Endothelial cell (in vitro differentiated cells): ENCODE measurements at regions not wholly inside any gene's neighbourhood (a gene's known extent, or its start where the extent isn't known, plus 50 kb on each side); places are given as distances from the start of the nearest gene placed in this dataset.

Experiments
- DNase-seq: peaks from one replicate; pipeline ENCODE4 v3.0.0; 2021; ENCODE audit warnings: low spot score
- H3K27ac Mint-ChIP-seq: one replicate; pipeline ENCODE4 v1.8.0; 2021; ENCODE audit warnings: mixed read lengths, inconsistent platforms; ENCODE audit not compliant: unreplicated experiment
- H3K27me3 Mint-ChIP-seq: one replicate; pipeline ENCODE4 v1.8.0; 2021; ENCODE audit warnings: mild to moderate bottlenecking, moderate library complexity, mixed read lengths, inconsistent platforms; ENCODE audit not compliant: unreplicated experiment
- H3K36me3 Mint-ChIP-seq: one replicate; pipeline ENCODE4 v1.8.0; 2021; ENCODE audit warnings: mild to moderate bottlenecking, low read depth, mixed read lengths, inconsistent platforms; ENCODE audit not compliant: unreplicated experiment
- H3K4me1 Mint-ChIP-seq: one replicate; pipeline ENCODE4 v1.8.0; 2021; ENCODE audit warnings: mild to moderate bottlenecking, mixed read lengths, inconsistent platforms; ENCODE audit not compliant: unreplicated experiment
- H3K4me3 Mint-ChIP-seq: one replicate; pipeline ENCODE4 v1.8.0; 2021; ENCODE audit warnings: mild to moderate bottlenecking, mixed read lengths, inconsistent platforms; ENCODE audit not compliant: unreplicated experiment
- H3K9me3 Mint-ChIP-seq: one replicate; pipeline ENCODE4 v1.8.0; 2021; ENCODE audit warnings: mixed read lengths, inconsistent platforms; ENCODE audit not compliant: unreplicated experiment
- TF ChIP-seq, protein P1 (sequence below): fragments of 200-600 bp; sonication (generic); IDR thresholded peaks from one replicate; pipeline ENCODE4 v1.5.0; 2021; ENCODE audit warnings: antibody characterized with exemption; ENCODE audit not compliant: unreplicated experiment

DNA sequence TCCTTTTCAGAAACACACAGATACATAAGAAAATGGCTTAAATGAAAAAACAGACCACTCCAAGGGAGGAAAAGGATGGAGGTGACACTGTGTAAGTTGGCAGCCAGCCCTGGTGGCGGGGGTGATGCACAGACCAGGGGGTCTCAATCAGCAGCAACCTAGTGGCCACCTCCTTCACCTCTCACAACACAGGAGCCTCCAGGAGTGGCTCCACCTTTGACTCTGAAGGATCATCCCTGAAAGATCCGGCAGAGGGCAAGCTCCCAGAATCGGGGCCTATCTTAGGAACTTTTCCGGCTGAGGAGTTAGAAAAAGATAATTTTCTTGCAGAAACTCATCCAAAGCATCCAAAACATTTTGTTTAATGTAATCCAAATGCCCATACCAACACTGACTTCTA is 51.2 kb upstream of the SMYD2 start:
- no peaks in the 10 kb centered on the region for H3K27me3 Mint-ChIP-seq
- H3K27ac Mint-ChIP-seq: no peak overlapping the region
- peaks cover 11% of the 10 kb centered on the region for H3K4me1 Mint-ChIP-seq
- no peak overlapping the region for H3K4me3 Mint-ChIP-seq
- no peaks in the 10 kb centered on the region for H3K36me3 Mint-ChIP-seq
- H3K9me3 Mint-ChIP-seq: no peaks in the 10 kb centered on the region
- no peak for DNase-seq
- TF ChIP-seq, protein P1, sequence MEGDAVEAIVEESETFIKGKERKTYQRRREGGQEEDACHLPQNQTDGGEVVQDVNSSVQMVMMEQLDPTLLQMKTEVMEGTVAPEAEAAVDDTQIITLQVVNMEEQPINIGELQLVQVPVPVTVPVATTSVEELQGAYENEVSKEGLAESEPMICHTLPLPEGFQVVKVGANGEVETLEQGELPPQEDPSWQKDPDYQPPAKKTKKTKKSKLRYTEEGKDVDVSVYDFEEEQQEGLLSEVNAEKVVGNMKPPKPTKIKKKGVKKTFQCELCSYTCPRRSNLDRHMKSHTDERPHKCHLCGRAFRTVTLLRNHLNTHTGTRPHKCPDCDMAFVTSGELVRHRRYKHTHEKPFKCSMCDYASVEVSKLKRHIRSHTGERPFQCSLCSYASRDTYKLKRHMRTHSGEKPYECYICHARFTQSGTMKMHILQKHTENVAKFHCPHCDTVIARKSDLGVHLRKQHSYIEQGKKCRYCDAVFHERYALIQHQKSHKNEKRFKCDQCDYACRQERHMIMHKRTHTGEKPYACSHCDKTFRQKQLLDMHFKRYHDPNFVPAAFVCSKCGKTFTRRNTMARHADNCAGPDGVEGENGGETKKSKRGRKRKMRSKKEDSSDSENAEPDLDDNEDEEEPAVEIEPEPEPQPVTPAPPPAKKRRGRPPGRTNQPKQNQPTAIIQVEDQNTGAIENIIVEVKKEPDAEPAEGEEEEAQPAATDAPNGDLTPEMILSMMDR: no peak
